ENCODE measurements at regions not wholly inside any gene's neighbourhood (a gene's known extent, or its start where the extent isn't known, plus 50 kb on each side); places are given as distances from the start of the nearest gene placed in this dataset.
"Not testable (repeated sequence)": the region's sequence is repeated elsewhere in the genome, so short reads cannot be mapped to it uniquely, and the experiment has no call there.

DNA sequence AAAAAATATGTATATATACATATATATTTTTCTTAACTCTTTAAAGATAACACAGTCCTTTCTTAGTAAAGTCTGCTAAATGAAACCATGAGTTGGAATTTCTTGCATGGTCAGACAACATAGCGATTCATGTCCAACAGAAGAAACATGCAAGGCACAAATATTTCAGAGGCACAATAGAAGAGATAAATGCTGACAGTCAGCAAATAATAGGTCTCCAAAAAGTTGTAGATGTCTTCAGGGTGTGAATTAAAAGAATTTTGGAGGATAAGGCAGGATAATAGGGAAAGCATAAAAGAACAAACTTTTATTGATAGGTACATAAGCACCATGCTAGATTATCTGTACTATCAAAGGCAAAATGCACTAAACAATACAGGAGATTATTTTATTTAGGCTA is 800.2 kb downstream of the PLCL1 start:
- intact Hi-C loops (cut with micrococcal nuclease), result no loop called here
- Histone ChIP-seq H3K9me3 (replicated peaks; ENCODE audit: control insufficient read depth, insufficient read depth, low read length) (no peaks in the 10 kb centered on the region), H2AFZ (ENCODE audit: low read depth, low read length) (no peak overlapping the region), H3K9ac (replicated peaks; ENCODE audit: extremely low read depth, insufficient read depth, low read length) (no peak overlapping the region), H3K4me3 (replicated peaks in 1 of 3; ENCODE audit: insufficient read depth in 1 of 3, low read depth in 1 of 3, low read length in 3 of 3) (no peak overlapping the region), H3K27ac (ENCODE audit: insufficient read depth, low read depth, low read length) (no peak overlapping the region), H4K20me1 (replicated peaks; ENCODE audit: control insufficient read depth, extremely low read depth, insufficient read depth, low read length) (no peaks in the 10 kb centered on the region), H3K27me3 (ENCODE audit: control insufficient read depth in 2 of 2, insufficient read depth in 2 of 2, low read length in 2 of 2) (no peaks in the 10 kb centered on the region), H3K79me2 (ENCODE audit: control insufficient read depth, insufficient read depth, low read length) (no peaks in the 10 kb centered on the region), H3K4me2 (ENCODE audit: insufficient read depth, low read length) (no peak overlapping the region), H3K9me1 (replicated peaks; ENCODE audit: control insufficient read depth, extremely low read depth, insufficient read depth, low read length) (no peaks in the 10 kb centered on the region), H3K4me1 (ENCODE audit: control insufficient read depth, extremely low read depth, insufficient read depth, low read length) (no peaks in the 10 kb centered on the region), H3K36me3 (ENCODE audit: control insufficient read depth in 2 of 2, extremely low read depth in 1 of 2, insufficient read depth in 2 of 2, low read length in 2 of 2) (no peaks in the 10 kb centered on the region)
- BruUV-seq (replicated peaks), result no TSS peak
- dilution Hi-C loops (cut with MboI; ENCODE audit: extremely low pct_ligation_motif_present, low sequenced_read_pairs), result no loop called here
- POLR2A ChIA-PET, result no interaction called here
- no peak for FAIRE-seq
- TF ChIP-seq EZH2 (IDR thresholded peaks at IDR 0.05; ENCODE audit: borderline replicate concordance, low read depth, low read length, severe bottlenecking) (no peak), POLR2A (IDR thresholded peaks at IDR 0.05; ENCODE audit: low read depth, low read length) (no peak), JUN (IDR thresholded peaks at IDR 0.05; ENCODE audit: borderline replicate concordance, insufficient read depth, insufficient read length, low read depth) (no peak), GATA2 (IDR thresholded peaks at IDR 0.05; ENCODE audit: insufficient read depth, insufficient read length, low read depth, low read length) (no peak), FOS (IDR thresholded peaks at IDR 0.05; ENCODE audit: borderline replicate concordance, insufficient read depth, low read length) (no peak), POLR2AphosphoS5 (IDR thresholded peaks at IDR 0.05; ENCODE audit: insufficient read depth, low read depth, low read length) (no peak), MYC (IDR thresholded peaks at IDR 0.05; ENCODE audit: low read depth, low read length) (no peak)
- TF ChIP-seq, protein P1, sequence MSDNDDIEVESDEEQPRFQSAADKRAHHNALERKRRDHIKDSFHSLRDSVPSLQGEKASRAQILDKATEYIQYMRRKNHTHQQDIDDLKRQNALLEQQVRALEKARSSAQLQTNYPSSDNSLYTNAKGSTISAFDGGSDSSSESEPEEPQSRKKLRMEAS (IDR thresholded peaks at IDR 0.05; ENCODE audit: insufficient read depth, insufficient read length), result no peak
- TF ChIP-seq, protein P2, sequence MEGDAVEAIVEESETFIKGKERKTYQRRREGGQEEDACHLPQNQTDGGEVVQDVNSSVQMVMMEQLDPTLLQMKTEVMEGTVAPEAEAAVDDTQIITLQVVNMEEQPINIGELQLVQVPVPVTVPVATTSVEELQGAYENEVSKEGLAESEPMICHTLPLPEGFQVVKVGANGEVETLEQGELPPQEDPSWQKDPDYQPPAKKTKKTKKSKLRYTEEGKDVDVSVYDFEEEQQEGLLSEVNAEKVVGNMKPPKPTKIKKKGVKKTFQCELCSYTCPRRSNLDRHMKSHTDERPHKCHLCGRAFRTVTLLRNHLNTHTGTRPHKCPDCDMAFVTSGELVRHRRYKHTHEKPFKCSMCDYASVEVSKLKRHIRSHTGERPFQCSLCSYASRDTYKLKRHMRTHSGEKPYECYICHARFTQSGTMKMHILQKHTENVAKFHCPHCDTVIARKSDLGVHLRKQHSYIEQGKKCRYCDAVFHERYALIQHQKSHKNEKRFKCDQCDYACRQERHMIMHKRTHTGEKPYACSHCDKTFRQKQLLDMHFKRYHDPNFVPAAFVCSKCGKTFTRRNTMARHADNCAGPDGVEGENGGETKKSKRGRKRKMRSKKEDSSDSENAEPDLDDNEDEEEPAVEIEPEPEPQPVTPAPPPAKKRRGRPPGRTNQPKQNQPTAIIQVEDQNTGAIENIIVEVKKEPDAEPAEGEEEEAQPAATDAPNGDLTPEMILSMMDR (IDR thresholded peaks at IDR 0.05; ENCODE audit: extremely low read depth in 1 of 2, insufficient read depth in 1 of 2, low read depth in 1 of 2, low read length in 2 of 2), result no peak
- DNase-seq (ENCODE audit: low read depth, low spot score), result no peak
- CTCF ChIA-PET, result no interaction called here

DNA sequence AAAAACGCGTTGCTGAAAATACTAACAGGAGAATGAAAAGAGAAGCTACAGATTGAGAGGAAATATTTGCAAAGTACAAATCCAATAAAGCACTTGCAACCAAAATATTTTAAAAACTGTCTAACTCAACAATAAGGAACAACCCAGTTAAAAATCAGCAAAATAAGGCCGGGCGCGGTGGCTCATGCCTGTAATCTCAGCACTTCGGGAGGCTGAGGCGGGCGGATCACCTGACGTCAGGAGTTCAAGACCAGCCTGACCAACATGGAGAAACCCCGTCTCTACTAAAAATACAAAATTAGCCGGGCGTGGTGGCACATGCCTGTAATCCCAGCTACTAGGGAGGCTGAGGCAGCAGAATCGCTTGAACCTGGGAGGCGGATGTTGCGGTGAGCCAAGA is 798.6 kb downstream of the PLCL1 start:
- H3K9me3 ChIP-seq (replicated peaks; ENCODE audit: control insufficient read depth, insufficient read depth, low read length); dilution Hi-C loops (cut with MboI; ENCODE audit: extremely low pct_ligation_motif_present, low sequenced_read_pairs); FAIRE-seq; H3K4me1 ChIP-seq (ENCODE audit: control insufficient read depth, extremely low read depth, insufficient read depth, low read length); H3K36me3 ChIP-seq (ENCODE audit: control insufficient read depth in 2 of 2, extremely low read depth in 1 of 2, insufficient read depth in 2 of 2, low read length in 2 of 2); CTCF ChIA-PET; POLR2A ChIA-PET; BruUV-seq (replicated peaks); H3K79me2 ChIP-seq (ENCODE audit: control insufficient read depth, insufficient read depth, low read length); DNase-seq (ENCODE audit: low read depth, low spot score); H3K4me2 ChIP-seq (ENCODE audit: insufficient read depth, low read length); H4K20me1 ChIP-seq (replicated peaks; ENCODE audit: control insufficient read depth, extremely low read depth, insufficient read depth, low read length); H2AFZ ChIP-seq (ENCODE audit: low read depth, low read length); intact Hi-C loops (cut with micrococcal nuclease); H3K9ac ChIP-seq (replicated peaks; ENCODE audit: extremely low read depth, insufficient read depth, low read length); H3K9me1 ChIP-seq (replicated peaks; ENCODE audit: control insufficient read depth, extremely low read depth, insufficient read depth, low read length); H3K27me3 ChIP-seq (ENCODE audit: control insufficient read depth in 2 of 2, insufficient read depth in 2 of 2, low read length in 2 of 2); H3K27ac ChIP-seq (ENCODE audit: insufficient read depth, low read depth, low read length); H3K4me3 ChIP-seq (replicated peaks in 1 of 3; ENCODE audit: insufficient read depth in 1 of 3, low read depth in 1 of 3, low read length in 3 of 3): not testable (repeated sequence)
